Stomach (tissue), 8 donors: ENCODE measurements at regions not wholly inside any gene's neighbourhood (a gene's known extent, or its start where the extent isn't known, plus 50 kb on each side); places are given as distances from the start of the nearest gene placed in this dataset.

Experiments used
- DNase-seq, 2 donors: peaks; one replicate each; pipeline versions ENCODE4 v3.0.0 to v3.0.0-alpha.2; 2013 to 2019
- H3K27ac ChIP-seq, 5 donors: fragments of 200-600 bp in 4 of 5; sonication (generic) in 4 of 5; one replicate each; pipeline ENCODE4 v1.5.1; 2013 to 2019; ENCODE audit warnings: mild to moderate bottlenecking in 1 of 5, moderate library complexity in 1 of 5
- H3K27me3 ChIP-seq, 3 donors: fragments of 200-600 bp; sonication (generic); one replicate each; pipeline ENCODE4 v1.5.1; 2017 to 2019; ENCODE audit warnings: mixed run types in 1 of 3
- H3K36me3 ChIP-seq, 4 donors: fragments of 200-600 bp; sonication (generic); 1 replicate in 3 of 4; 2 replicates in 1 of 4; pipeline ENCODE4 v1.5.1; 2016 to 2019
- H3K4me1 ChIP-seq, 4 donors: fragments of 200-600 bp; sonication (generic); one replicate each; pipeline ENCODE4 v1.5.1; 2016 to 2019
- H3K4me3 ChIP-seq, 4 donors: fragments of 200-600 bp; sonication (generic) in 3 of 4; one replicate each; pipeline ENCODE4 v1.5.1; 2016 to 2019; ENCODE audit warnings: mild to moderate bottlenecking in 1 of 4
- H3K9me3 ChIP-seq, 4 donors: fragments of 200-600 bp; sonication (generic); one replicate each; pipeline ENCODE4 v1.5.1; 2016 to 2019
- EP300 ChIP-seq: sonication (generic); formaldehyde crosslinking; IDR thresholded peaks from one replicate; pipeline ENCODE4 v1.6.1; 2017; ENCODE audit warnings: antibody characterized with exemption
- POLR2A ChIP-seq, 4 donors: fragments of 450-650 bp; IDR thresholded peaks; one replicate each; pipeline ENCODE4 v1.6.1; 2016; ENCODE audit warnings: antibody characterized with exemption in 4 of 4, control low read depth in 2 of 4, mild to moderate bottlenecking in 1 of 4, moderate library complexity in 1 of 4
- POLR2AphosphoS5 ChIP-seq, 3 donors: sonication (generic); formaldehyde crosslinking; IDR thresholded peaks; one replicate each; pipeline ENCODE4 v1.6.1; 2016; ENCODE audit warnings: antibody characterized with exemption in 3 of 3
- WGBS, 5 donors: extraction: QIAGEN DNeasy Blood & Tissue Kit in 3 of 5; methylation state at CpG; one replicate each; pipeline versions ENCODE4 v1.1.5 to v1.1.7; 2013 to 2018; 5-methylcytosine and 5-hydroxymethylcytosine counted together
- intact Hi-C: fragments of 100-400 bp; cut with DNase I; formaldehyde crosslinking; loops from one replicate; pipeline ENCODE4 v1.15.1; 2023; ENCODE audit warnings: low total_unique reads
- TF ChIP-seq, protein P1 (sequence below), 7 experiments: fragments of 450-650 bp in 4 of 7; fragments of 200-600 bp in 3 of 7; sonication (generic) in 3 of 7; IDR thresholded peaks; one replicate each; pipeline ENCODE4 v1.5.1; 2016 to 2019; ENCODE audit warnings: antibody characterized with exemption in 7 of 7, control low read depth in 2 of 7, mild to moderate bottlenecking in 1 of 7
- donor health status: healthy with polysubstance abuse.
- donor health status: Bipolar disorder and iron deficiency.
- donor health status: healthy.

GRCh38 chr13:47397739-47398138 is 500.9 kb upstream of the HTR2A start:
- no peak overlapping the region for H3K27ac ChIP-seq
- no peaks in the 10 kb centered on the region for H3K4me1 ChIP-seq
- no peaks in the 10 kb centered on the region for H3K27me3 ChIP-seq
- no peak for DNase-seq
- intact Hi-C loops: no loop called here
- no peaks in the 10 kb centered on the region for H3K9me3 ChIP-seq
- H3K4me3 ChIP-seq: no peak overlapping the region
- H3K36me3 ChIP-seq: no peaks in the 10 kb centered on the region
- TF ChIP-seq, protein P1, sequence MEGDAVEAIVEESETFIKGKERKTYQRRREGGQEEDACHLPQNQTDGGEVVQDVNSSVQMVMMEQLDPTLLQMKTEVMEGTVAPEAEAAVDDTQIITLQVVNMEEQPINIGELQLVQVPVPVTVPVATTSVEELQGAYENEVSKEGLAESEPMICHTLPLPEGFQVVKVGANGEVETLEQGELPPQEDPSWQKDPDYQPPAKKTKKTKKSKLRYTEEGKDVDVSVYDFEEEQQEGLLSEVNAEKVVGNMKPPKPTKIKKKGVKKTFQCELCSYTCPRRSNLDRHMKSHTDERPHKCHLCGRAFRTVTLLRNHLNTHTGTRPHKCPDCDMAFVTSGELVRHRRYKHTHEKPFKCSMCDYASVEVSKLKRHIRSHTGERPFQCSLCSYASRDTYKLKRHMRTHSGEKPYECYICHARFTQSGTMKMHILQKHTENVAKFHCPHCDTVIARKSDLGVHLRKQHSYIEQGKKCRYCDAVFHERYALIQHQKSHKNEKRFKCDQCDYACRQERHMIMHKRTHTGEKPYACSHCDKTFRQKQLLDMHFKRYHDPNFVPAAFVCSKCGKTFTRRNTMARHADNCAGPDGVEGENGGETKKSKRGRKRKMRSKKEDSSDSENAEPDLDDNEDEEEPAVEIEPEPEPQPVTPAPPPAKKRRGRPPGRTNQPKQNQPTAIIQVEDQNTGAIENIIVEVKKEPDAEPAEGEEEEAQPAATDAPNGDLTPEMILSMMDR (IDR thresholded peaks at IDR 0.05): no peak
- TF ChIP-seq EP300 (no peak), POLR2AphosphoS5 (IDR thresholded peaks at IDR 0.05) (no peak), POLR2A (IDR thresholded peaks at IDR 0.05) (no peak)
- 10 to 49% (median 29%) methylated on average over 2 of the region's 2 CpGs for WGBS, 5 donors

- TF ChIP-seq EP300 (no peak), POLR2A (IDR thresholded peaks at IDR 0.05) (no peak), POLR2AphosphoS5 (IDR thresholded peaks at IDR 0.05) (no peak)
- TF ChIP-seq, protein P1 (IDR thresholded peaks at IDR 0.05): no peak
- 73 to 88% (median 77%) methylated on average over 5 of the region's 5 CpGs for WGBS, 5 donors
- intact Hi-C loops: no loop called here
Observed at GRCh38 chr13:47396915-47397314, 500.1 kb upstream of the HTR2A start.

GRCh38 chr13:47374741-47375140 is 477.9 kb upstream of the HTR2A start:
- TF ChIP-seq POLR2AphosphoS5 (IDR thresholded peaks at IDR 0.05) (no peak), POLR2A (IDR thresholded peaks at IDR 0.05) (no peak), EP300 (no peak)
- TF ChIP-seq, protein P1 (IDR thresholded peaks at IDR 0.05): no peak
- no peak overlapping the region for H3K27ac ChIP-seq
- H3K4me3 ChIP-seq: no peak overlapping the region
- H3K36me3 ChIP-seq: no peaks in the 10 kb centered on the region
- H3K4me1 ChIP-seq: no peaks in the 10 kb centered on the region
- H3K9me3 ChIP-seq: peaks cover 0 to 10% (median 4%) of the 10 kb centered on the region in 4 donors
- no peak for DNase-seq
- WGBS, 5 donors: 45 to 64% (median 48%) methylated on average over 1 of the region's 1 CpG
- intact Hi-C loops: no loop called here
- no peaks in the 10 kb centered on the region for H3K27me3 ChIP-seq

More at GRCh38 chr13:47396915-47397314, 500.1 kb upstream of the HTR2A start:
- Histone ChIP-seq H3K4me1 (no peaks in the 10 kb centered on the region), H3K9me3 (no peaks in the 10 kb centered on the region), H3K4me3 (no peak overlapping the region), H3K27ac (no peak overlapping the region), H3K27me3 (no peaks in the 10 kb centered on the region), H3K36me3 (no peaks in the 10 kb centered on the region)
- DNase-seq: no peak

- WGBS, 5 donors: 0 to 16% (median 5%) methylated on average over 1 of the region's 1 CpG
- TF ChIP-seq POLR2AphosphoS5 (IDR thresholded peaks at IDR 0.05) (no peak), POLR2A (IDR thresholded peaks at IDR 0.05) (no peak)
Observed at GRCh38 chr13:47372751-47373150, 475.9 kb upstream of the HTR2A start.

DNA sequence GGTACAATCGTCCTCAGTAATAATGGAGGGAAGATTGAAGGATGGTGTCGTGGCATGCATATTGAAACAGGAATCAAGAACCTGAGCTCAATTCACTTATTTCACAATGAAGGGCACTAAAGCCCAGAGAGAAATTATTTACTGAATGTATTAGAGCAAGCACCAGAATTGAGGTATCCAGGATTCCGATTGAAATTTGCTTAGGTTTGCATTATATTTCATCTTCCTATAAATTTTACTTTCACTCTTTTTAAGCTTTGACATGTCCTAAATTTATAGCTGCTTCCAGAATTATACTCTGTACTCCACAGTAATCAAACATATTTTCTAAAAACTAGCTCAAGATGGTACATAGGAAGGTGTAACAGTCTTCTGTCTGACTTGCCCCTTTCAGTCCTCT is 454.9 kb upstream of the HTR2A start:
- Histone ChIP-seq H3K9me3 (peaks cover 0 to 4% (median 0%) of the 10 kb centered on the region in 4 donors), H3K36me3 (no peaks in the 10 kb centered on the region), H3K4me1 (no peaks in the 10 kb centered on the region), H3K27me3 (no peaks in the 10 kb centered on the region), H3K27ac (no peak overlapping the region), H3K4me3 (no peak overlapping the region)
- TF ChIP-seq EP300 (no peak), POLR2A (IDR thresholded peaks at IDR 0.05) (no peak), POLR2AphosphoS5 (IDR thresholded peaks at IDR 0.05) (no peak)
- TF ChIP-seq, protein P1 (IDR thresholded peaks at IDR 0.05): no peak
- intact Hi-C loops: no loop called here
- DNase-seq: no peak
- 90 to 95% (median 91%) methylated on average over 3 of the region's 3 CpGs for WGBS, 5 donors

More at GRCh38 chr13:47372751-47373150, 475.9 kb upstream of the HTR2A start:
- Histone ChIP-seq H3K27me3 (no peaks in the 10 kb centered on the region), H3K4me3 (no peak overlapping the region), H3K4me1 (no peaks in the 10 kb centered on the region), H3K36me3 (no peaks in the 10 kb centered on the region), H3K9me3 (peaks cover 0 to 22% (median 9%) of the 10 kb centered on the region in 4 donors), H3K27ac (no peak overlapping the region)
- intact Hi-C loops: no loop called here
- DNase-seq: no peak
